GM18873 (cell line): ENCODE measurements at regions not wholly inside any gene's neighbourhood (a gene's known extent, or its start where the extent isn't known, plus 50 kb on each side); places are given as distances from the start of the nearest gene placed in this dataset.

ENCODE experiments used
- ATAC-seq: cut with Tn5 transposase; IDR thresholded peaks from one replicate; pipeline ENCODE4 v1.9.1; 2021; ENCODE audit warnings: mild to moderate bottlenecking, moderate library complexity, moderate number of reproducible peaks; ENCODE audit not compliant: unreplicated experiment, low FRiP score

DNA sequence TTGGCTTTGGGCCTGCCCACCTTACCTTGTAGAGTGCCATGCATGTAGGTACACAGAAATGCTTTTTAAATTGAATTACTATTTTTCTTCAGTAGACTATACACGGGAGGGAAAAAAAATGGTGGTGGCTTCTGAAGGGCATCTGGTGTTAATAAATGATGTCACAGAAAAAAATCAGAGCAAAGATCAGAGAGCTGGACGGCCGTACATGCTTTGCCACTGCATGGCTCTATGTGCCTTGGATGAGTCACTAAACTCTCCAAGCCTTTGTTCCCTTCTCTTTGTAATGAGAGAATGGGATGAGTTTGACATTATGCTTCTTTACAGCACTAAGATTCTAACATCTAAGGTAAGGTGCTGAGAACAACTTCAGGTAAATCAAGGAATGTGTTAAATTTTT lies 376.4 kb upstream of the DDHD1 start:
- ATAC-seq = no peak

DNA sequence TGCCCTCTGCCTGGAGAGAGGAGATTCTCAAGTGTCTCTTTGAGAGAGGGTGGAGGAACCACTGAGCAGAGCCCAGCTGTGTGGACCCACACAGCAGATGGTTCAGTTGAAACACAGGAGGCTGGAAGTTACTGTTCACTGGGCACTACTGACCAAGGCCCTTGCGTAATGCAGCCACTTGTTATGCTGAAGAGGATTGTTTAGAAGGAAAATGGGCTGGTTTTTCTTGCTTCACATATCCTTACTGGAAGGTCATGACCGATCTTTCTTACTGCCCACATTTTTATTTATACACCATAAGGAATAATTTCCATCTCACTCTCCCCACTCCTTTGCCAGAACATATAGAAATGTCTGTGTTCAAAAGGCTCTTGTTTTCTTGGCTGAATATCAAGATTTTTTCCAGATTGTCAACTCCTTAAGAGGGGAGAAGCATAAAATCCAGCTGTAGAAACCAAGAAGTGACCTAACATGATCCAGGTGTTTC lies 375.1 kb upstream of the DDHD1 start:
- no peak for ATAC-seq

DNA sequence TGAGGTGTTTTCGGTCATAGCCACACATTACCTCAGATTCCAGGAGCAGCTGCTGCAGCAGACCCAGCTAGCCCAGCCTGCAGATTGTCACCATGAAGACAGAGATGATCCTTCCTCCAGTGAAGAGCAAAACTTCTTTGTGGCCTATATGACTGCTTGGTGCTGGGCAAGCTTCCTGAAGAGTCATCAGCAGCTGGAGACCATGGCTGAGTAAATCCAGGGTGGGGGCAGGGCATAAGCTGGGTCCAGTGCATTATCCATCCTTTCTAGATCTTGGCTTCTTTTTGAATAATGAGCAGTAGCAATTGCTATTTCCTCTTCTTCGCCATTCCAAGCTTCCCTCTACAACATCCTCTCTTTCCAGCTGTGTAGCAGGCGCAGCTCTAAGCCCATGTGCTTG lies 373.1 kb upstream of the DDHD1 start:
- no peak for ATAC-seq

DNA sequence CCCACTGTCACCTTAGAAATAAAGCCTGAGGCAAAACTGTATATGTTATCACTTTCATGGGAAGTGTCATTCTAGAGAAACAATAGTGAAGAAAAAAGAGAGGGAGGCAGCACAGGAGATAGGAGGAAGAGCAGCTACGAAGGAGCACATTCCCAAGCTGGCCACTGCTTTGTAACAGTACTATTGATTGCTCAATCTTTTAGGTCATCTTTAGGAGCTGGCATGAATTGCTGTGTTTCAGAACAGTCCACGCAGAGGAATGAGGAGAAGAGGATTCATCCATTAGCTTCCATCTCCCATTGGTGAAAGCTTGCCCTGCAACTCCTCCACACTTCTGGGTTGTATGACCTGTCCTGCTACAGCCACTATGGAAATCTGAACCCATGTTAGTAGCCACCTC lies 372.5 kb upstream of the DDHD1 start:
- no peak for ATAC-seq

DNA sequence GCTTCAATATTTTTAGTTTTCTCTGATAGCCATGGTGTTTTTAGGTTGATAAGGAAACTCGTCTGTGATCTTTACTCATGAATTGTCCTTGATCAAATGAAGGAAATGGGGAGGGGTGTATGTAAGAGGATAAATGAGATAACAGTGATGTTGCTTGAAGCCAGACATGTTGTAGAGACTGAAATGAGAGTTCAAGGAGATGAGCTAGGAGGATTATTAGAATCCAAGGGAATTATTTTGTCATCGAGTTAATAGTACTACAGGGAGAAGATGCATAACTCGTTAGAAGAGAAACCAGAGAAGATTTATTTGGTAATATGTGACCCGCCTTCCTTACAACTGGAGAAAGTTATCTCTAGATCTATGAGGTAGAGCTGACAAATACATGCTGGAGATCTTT lies 371.3 kb upstream of the DDHD1 start:
- ATAC-seq = no peak

DNA sequence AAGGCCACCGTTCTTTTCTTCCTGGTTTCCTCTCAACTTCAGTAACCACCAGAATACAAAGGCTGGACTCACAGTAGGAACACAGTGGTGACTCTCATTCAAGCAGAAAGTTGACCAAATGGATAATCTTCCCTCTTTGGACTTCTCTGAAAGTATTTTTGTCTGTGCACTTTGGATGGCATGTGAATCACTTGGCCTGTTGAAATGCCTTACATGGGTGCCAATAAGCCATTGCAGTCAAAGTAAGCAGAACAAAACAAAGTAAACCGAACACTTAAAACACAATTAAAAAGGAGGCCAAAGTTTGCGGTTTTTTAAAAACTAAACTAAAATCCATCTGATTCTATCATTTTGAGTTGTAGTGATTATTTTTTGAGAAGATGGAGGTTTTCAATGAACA lies 370.1 kb upstream of the DDHD1 start:
- no peak for ATAC-seq

DNA sequence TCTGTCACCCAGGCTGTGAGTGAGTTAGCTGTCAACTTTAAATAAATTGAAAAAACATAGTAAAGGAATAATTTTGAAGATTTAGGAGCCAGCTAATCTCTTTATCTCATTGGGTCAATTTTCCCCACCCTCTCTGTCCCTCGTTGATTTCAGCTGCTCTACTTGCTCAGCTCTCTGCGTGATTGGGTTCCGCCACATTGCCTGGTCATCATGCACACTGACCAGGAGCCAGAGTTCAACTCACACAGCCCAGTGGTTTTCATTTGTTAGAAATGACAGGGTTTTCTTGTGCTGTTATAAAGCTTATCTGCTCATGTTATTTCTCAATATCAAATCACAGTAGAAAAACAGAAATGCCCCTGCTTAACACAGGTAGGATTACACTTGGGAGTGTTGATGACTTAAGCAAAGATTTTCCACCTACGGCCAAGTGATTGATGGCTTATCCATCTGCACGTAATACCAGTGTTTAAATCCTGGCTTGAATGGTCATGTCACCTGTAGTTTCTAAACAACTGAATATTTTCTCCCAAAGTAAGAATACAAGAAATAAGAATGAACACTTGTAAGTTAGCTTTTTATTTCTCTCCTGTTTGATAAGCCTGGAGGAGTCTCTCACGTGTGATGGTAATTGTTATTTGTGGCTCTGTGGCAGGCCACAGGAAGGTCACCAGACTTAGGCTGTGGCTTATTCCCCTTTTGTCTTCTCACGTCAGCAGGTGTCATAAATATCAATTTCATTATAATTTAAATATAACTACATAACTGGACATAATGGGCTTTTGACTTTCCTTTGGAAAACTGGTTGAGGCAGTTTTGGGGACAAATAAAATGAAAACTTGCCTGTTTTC lies 367.2 kb upstream of the DDHD1 start:
- no peak for ATAC-seq

DNA sequence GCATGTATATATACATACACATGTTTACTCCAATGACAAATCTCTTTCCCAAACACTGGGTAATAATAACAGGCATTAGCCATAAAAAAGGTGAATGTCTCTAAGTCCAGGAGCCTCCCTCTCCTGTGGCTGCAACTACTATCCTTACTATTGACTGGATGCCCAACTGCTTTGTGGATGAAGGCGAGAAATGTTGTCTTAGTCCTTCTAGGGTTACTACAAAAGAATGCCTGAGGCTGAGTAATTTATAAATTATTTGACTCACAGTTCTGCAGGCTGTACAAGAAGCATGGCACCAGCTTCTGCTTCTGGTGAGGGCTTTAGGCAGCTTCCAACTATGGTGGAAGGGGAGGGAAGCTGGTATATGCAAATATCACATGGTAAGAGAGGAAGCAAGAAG lies 366.0 kb upstream of the DDHD1 start:
- no peak for ATAC-seq

DNA sequence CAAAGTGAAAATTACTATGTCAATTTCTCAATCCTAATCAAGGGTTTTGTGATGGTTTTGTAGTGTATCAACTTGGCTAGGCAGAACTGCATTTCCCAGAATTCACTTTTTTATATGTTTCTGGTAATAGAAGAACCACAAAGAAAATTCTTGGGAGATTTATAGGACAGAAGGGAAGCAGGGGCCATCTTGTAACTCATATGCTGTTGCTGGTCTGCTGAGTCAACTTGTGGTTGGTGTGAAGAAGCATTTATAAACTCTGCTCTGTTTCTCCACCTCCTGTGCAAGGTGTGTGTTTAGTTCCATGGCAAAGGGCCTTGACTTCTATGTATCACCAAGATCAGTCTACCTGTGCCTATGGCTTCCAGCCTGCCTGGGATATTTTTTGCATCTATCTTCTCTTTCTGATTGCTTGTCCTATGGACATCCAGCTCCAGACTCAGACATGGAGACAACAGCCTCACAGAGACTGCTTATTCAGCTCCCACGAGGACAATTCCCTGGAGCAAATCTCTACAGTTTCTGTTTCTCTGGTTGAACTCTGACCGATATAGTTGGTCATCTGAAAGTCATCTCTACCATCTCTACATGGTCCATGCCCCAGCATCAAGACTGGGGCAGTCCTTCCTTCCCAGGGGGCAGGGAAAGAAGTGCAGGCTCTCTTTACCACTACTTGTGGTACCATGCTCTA lies 364.3 kb upstream of the DDHD1 start:
- ATAC-seq = no peak

DNA sequence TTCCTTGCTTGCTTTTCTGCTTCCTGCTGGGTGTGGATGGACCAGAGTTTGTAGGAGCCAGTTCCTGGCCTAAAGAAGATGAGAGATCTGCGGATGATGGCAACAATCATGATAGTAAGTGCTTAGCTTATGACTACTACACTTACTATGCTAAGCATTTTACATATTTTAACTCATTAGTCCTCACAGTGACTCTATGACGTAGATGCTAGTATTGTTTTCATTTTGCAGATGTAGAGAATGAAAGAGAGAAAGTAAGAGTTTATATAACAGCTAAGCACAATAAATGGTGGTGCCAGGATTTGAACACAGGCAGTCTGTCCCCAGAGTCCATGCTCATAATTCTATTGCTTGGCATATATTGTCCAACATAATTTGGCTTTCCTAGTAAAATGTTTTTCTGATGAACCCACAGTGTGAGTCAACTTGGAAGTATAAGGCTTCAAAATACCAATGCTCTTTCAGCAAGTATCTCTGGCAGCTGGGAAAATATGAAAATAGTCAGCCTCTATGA lies 363.2 kb upstream of the DDHD1 start:
- no peak for ATAC-seq

DNA sequence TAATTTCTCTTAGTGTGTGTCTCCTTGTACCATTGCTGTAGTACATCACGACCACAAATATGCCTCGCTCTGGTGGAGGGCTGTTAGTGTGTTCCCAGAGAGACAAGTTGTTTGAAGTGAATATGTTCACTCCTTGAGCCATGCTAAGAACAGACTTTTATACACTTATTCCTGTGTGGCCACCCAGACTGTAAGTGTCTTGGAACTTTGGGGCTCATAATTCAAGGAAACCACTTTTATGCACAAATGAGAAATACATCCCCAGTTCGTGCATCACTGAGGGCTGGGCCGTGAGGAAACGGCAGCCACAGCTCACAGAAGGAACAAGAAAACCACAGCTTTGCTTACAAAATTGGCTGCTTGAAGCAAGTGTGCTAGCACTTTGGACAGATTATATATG lies 362.2 kb upstream of the DDHD1 start:
- no peak for ATAC-seq

DNA sequence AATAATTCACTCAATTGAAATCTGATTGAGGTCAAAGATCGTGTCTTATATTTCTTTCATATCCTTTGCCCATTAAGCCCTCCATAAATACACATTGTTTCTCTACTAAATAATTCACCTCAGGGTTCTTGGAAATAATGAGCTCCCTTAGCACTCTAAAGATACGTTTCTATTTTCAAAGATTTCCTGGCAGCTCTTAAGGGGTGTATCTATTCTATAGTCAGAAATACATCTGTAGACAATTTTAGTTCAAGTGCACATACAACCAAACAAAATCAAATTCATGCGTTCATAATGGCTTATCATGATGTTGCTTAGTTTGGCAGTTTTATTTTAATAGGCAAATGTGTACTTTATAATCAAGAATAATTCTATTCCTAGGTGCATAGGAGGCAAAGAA lies 361.1 kb upstream of the DDHD1 start:
- no peak for ATAC-seq

DNA sequence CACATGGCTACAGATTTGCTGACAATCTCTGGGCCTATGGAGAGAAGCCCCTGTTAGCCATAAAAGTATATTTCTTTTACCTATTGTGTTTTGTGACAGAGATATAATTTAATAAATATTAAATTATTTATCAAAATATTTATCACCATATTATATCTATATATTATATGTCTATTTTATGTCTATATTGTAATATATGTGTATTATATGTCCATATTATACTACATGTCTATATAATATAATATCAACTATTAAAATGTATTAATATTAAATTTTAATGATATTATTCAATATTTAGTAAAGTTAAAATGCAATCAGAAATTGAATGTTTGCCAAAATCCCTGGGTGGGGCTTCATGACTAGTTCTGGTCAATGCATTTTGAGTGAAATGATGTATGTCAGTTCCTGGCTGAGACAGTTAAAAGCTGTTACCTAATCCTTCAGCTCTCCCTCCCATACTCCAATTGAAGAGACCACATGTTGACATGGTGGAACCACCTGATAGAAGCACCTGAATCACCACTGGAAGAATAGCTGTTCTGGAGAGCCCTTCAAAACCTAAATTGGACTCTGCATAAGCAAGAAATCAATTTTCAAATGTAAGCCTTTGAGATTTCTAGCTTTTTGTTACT lies 357.3 kb upstream of the DDHD1 start:
- no peak for ATAC-seq

DNA sequence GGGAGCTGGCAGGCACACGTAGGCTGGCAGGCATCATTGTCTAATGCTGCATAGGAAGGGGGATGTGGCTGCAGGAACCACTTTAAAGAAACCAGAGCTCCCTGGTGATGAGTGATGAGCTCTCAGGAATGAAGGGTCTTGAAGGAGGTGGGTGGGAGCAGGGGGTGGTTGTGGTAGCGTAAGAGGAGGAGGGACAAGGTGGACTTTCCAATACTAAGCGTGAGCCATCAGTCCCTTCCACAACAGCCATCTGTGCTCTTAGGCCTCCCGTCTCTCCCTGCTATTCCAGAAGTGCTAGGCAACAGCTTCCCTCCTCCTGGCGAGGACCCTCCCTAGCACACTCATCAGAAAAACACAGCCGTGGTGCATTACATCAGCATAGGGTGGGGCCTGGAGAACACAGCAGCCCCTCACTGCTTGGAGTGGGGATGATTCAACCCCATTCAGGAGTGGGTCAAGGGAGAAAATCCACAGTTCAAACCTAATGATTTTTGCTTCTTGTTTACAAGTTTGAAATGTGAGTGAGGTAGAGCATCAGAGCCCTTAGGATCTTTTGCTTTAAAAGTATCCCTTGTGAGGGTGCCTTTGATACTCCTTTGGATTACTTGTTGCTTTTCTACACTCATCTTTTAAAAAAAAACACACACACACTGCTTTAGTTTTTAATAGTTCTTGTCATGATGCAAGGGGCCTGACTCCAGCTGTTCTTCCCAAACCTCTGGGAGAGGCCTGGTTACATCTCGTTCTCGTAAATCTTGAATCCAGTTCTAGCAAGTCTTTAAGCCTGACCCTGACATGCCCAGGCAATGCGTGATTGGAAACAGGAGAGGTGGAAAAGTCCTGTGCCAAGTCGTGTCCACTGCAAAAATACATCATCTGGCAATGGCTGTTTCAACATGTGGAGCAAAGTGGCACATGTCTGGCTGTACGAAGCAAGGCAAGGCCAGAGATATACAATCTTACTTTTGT lies 356.4 kb upstream of the DDHD1 start:
- ATAC-seq = no peak

DNA sequence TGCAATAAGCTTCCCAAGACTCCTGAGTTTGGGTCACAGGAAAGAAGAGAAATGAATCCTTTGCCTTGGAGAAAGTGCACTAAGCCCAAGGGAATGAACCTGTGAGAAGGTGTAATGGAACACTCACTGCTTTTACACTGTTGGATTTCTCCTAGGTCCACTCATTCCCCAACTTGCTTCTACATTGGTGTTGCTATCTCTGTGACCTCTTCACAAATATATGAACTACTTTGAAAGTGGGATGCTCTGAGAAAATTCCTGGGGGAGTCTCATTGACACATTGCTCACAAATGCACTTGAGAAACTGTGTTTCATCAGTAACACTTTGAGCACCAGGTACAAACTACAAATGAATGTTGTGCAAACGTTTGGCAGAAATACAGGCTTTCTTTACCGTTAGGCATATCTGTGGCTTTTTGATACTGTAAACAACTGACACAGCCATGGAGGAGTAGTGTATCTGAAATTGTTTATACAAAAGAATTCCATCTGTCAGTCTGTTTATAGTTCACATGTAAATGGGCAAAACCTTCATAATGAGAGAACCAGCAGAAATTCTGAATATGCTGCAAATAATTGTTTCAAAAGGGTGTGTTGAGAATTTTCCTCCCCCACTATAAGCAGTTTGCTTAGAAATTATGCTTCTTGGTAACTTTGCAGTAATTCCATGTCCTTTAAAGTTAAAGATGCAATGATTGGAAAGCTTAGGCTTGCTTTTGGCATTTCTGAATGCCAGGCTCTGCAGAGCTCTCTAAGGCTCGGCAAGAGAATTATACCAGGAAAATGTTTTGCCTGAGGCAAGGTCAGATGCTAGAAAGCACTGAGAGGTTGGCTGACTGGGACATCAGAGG lies 348.5 kb upstream of the DDHD1 start:
- no peak for ATAC-seq

DNA sequence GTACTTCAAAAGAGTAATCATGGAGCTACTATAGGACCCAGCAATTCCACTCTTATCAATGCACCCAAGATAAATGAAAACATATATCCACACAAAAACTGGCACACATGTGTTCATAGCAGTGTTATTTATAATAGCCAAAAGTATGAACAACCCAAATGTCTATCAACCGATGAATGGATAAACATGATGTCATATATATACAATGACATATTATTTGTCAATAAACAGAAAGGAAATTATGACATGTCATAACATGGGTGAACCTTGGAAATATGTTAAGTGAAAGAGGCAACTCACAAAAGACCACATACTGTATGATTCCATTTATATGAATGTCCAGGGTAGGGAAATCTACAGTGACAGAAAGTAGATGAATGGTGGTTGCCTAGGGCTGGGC lies 347.1 kb upstream of the DDHD1 start:
- ATAC-seq = no peak

DNA sequence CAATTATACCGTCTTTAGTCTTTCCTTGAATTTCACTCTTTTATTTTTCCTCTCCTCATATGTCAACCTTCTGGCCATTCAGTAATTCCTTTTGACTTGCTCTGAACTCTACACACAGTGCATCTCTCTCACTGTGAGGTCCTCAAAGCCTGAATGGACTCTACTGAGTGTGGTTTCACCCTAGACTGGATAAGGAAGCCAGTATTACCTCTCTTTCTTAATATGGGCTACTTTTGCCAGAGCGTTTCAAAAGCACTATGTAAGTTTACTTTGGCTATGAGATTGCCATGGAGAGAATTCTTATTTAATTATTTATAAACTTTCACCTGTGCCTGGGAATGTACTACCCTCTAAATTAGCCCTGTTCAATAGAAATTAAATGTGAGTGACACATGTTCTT lies 343.5 kb upstream of the DDHD1 start:
- ATAC-seq = no peak

DNA sequence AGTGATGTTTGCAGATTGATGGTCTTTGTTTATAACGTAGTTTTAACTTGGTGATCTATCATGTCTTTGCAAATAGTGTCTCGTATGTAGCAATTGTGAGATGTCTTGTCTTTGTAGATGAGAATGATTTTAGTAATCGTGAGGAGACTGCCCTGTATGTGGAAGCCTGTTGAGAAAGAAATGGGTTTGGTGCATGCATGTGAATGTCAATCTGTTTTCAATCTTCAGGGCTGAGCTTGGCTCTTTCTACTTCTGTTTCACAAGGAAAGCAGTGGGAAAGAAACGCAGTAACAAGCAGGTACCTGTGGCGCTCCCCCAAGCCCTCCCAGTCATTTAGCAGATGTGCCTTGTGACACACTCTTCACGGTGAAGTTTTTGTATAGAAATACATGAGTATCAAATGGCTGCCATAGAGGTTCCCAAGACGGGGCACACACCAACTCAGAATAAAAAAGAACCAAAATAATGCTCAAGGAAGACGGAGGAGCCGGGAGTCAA lies 342.8 kb upstream of the DDHD1 start:
- no peak for ATAC-seq

DNA sequence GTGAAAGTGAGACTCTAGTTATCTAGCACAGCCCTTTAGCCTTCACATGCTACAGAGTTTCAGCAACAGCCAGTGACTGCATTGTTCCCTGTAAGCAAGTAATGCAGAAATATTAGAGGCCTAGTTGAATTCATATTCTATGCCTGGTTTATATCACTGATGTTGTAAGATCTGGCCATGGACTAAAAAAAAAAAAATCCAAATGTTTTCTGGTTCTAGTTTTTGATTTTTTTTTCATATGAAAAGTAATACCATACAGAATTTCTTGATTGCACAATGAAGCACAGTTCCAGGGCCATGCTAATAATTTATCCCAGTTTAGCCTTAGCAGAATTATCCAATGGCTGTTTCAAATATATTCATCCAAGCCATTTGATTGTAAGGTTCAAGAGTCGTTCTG lies 341.5 kb upstream of the DDHD1 start:
- ATAC-seq = no peak
